ENCODE measurements at regions not wholly inside any gene's neighbourhood (a gene's known extent, or its start where the extent isn't known, plus 50 kb on each side); places are given as distances from the start of the nearest gene placed in this dataset.

DNA sequence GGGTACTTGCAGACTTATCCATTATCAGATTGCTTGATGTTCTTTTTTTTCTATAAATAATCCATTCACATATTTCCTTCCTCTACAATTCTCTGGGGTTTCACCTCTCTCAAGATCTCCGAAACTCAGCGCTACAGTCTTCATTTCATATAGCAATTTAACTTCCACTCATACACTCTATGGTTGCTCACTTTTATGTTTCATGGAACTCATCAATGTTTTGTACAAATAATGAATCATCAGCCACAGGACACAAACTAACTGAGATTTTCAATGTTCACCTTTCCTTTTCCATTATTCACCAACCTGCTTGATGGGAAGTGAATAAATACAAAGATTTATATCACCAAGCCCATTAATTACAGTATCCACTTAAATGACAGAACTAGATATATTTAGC, 534.7 kb downstream of the LRFN5 start:
- TF ChIP-seq, protein P1, sequence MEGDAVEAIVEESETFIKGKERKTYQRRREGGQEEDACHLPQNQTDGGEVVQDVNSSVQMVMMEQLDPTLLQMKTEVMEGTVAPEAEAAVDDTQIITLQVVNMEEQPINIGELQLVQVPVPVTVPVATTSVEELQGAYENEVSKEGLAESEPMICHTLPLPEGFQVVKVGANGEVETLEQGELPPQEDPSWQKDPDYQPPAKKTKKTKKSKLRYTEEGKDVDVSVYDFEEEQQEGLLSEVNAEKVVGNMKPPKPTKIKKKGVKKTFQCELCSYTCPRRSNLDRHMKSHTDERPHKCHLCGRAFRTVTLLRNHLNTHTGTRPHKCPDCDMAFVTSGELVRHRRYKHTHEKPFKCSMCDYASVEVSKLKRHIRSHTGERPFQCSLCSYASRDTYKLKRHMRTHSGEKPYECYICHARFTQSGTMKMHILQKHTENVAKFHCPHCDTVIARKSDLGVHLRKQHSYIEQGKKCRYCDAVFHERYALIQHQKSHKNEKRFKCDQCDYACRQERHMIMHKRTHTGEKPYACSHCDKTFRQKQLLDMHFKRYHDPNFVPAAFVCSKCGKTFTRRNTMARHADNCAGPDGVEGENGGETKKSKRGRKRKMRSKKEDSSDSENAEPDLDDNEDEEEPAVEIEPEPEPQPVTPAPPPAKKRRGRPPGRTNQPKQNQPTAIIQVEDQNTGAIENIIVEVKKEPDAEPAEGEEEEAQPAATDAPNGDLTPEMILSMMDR (IDR thresholded peaks at IDR 0.05; ENCODE audit: low read depth, low read length): no peak
- TF ChIP-seq POLR2A (IDR thresholded peaks at IDR 0.05; ENCODE audit: extremely low read depth, insufficient read length): no peak
- TF ChIP-seq, protein P2, sequence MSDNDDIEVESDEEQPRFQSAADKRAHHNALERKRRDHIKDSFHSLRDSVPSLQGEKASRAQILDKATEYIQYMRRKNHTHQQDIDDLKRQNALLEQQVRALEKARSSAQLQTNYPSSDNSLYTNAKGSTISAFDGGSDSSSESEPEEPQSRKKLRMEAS (IDR thresholded peaks at IDR 0.05; ENCODE audit: low read depth, low read length): no peak

Data from NB4 (cell line).